ENCODE measurements at regions not wholly inside any gene's neighbourhood (a gene's known extent, or its start where the extent isn't known, plus 50 kb on each side); places are given as distances from the start of the nearest gene placed in this dataset.
A peak's percentile ranks its signal among the peaks of the same experiment; 100 is the strongest.
"Not testable (repeated sequence)": the region's sequence is repeated elsewhere in the genome, so short reads cannot be mapped to it uniquely, and the experiment has no call there.

DNA sequence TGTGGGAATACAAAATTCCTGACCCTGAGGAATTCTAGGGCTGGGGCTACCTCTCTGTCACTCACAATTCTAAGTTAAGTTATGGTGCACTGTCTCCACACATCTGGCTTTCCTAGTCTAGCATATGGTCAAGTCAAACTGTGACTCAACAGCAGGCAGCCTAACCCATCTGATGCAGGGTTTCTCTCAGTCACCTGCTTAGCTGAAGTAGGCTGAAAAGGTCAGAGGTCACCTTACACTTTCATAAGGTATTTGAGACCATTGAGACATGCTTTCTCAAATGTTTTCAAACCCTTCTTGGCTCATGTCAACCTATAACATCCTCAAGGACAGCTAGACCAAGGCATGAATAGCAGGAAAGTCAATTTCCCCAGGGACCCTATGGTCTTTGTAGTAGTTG is 196.5 kb upstream of the STK26 start:
- no peak for DNase-seq

DNA sequence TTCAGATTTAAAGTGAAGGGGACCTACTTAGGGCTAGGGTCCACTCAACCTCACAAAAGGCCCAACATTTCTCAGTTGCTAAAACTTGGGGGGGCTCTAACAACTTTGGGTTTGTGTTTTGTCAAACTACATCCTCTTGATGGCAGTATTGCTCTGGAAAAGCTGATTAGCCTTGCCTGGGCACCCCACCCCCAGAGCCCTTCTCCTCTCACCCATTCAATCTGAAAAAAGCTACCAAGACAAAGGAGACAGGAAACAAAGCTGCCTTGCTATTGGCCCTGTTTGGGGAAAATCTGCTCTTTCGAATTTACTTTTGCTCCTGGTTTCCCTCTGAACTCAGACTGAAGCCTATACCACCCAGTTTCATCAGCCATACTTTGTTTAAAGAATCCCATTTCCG is 195.2 kb upstream of the STK26 start:
- DNase-seq, result no peak

DNA sequence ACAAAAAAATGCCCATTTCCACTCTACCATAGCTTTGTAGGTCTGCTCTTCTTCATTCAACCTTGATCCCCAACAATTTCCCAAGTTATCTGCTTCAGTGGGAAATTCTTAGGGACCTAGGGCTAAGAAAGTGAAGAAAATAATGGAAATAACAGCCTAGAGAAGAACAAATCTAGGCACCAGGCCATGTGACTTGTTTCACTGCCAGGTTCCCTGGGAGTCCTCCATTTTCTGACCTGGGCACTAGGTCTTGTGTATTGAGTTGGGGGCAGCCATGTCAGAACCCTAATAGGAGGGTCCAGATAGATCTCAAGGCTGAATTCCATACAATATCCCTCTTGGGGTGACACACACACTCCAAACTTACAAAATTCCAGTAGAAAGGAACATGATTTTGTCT is 194.6 kb upstream of the STK26 start:
- no peak for DNase-seq

DNA sequence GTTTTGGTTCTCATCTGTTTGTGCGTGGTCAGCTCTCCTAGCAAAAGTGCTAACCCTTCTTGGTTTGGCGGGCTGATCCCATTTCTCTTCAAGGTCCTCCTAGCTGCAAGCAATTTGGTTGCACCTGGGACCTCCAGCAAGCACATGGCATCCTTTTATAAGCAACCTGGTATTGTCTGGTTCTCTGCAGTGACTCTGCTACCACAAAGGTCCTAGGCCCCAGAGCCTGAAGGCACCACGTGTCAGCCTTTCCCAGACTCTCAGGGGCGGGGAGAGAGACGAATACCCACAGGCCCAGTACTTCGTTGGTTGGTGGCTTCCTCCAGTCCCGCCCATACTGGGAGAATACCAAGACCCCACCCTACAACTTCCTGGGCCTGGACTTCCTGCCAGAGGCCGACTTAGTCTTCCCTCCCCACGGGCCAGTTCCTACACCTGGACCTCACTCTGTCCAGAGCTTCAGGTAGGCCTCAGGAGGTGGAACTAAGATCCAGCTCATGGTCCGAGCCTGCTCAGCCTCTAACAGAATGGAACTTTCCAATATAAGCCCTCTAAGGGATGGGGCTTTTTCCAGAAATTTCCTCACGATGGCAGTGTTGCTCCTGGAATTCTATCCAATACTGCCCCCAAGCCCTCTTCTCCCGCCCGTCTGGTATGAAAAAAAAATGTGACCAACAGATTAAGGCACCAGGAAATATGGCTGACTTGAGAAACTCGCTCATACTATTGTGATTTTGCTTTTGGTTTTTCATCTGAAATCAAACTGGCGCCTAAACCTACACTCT is 192.5 kb upstream of the STK26 start:
- DNase-seq, result peak; percentile 83 to 87

DNA sequence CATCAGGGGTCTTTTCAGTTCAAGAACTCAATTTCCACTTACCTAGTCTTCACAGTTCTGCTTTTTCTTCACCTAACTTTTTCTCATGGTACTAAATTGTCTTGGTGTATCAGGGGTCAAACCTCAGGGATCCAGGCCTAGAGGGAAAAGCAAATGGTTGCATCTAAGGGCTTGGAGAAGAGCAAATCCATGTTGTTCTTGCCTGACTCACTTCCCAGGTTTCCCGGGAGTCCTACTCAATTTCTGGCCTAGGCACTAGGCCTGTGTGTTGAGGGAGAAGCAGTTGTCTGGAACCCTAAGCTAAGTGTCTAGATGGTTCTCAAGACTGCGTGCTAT is 191.9 kb upstream of the STK26 start:
- DNase-seq, result no peak

GRCh38 chrX:131836161-131836560 is 186.9 kb upstream of the STK26 start:
- no peak for DNase-seq

DNA sequence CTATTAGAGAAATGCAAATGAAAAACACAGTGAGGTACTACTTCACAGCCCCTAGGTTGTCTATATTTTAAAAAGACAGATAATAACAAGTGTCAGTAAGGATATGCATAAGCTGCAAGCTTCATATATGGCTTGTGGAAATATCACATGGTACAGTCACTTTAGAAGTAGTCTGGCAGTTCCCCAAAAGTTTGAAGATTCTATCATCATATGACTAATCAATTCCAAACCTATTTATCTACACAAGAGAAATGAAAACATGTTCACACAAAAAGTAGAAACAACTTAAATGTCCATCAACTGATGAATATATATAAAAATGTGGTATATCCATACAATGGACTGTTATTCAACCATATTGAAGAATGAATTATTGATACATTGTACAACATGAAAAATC is 185.8 kb upstream of the STK26 start:
- no peak for DNase-seq

DNA sequence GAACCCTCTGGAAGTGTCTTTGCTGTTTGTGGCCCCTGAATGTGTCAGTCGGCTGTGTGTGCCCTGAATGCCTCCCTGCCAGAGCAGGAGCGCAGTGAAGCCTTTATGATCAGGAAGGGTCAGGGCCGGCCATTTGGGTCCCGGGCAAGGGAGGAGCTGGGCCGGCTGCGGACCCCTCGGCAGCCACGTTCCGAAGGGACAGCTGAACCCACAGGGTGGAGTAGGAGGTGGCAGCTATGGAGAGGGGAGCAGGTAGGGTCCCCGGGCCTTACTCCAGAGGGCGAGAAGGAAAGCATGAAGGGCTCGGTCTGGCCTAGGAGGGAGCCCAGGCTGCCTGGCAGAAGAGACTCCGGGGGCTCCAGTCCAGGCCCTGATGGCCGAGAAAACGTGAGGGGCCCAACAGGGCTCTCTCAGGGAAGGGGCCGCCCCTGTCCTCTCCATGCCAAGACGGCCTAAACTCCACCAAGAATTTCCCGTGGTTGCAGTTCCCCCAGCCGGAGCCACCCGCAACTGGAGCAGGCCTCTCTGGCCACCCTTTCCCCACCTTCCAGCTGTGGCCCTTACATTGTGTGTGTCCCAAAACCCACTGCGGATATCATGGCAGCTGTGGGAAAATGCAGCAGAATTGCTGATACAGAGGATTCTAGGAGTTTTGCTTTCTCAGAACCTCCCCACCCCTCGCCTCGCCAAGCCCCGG is 182.2 kb upstream of the STK26 start:
- no peak for DNase-seq

GRCh38 chrX:131841496-131842437 is 181.3 kb upstream of the STK26 start:
- DNase-seq, result peak in 1 of 2 donors; percentile 31

DNA sequence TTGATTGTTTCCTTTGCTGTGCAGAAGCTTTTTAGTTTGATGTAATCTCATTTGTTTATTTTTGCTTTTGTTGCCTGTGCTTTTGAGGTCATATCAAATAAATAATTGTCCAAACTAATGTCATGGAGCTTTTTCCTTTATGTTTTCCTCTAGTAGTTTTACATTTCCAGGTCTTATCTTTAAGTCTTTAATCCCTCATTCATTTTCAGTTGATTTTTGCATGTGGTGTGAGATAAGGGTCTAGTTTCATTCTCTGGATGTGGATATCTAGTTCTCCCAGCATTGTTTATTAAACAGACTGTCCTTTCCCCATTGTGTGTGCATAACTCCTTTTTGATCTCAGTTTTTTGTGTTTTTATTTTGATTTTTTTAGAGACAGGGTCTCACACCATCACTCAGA is 179.1 kb upstream of the STK26 start:
- DNase-seq, result no peak

GRCh38 chrX:131845201-131845600 is 177.9 kb upstream of the STK26 start:
- DNase-seq, result no peak

DNA sequence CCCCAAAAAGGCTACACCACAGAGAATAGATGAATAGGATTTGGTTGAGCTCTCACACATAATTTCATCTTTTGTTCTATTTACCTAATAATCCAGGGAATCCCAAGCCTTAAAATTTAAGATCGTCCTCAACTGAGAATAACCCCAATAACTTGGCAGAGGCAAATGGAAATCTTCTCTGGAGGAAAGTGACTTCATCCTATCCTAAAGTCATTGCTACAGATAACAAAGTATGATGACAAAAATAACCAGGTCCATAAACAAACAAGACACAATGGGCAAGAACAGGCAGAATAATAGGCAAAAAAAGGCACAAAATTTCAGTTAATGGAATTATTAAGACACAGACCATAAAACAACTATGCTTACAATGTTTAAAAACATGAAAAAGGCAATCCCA is 177.3 kb upstream of the STK26 start:
- DNase-seq, result no peak

DNA sequence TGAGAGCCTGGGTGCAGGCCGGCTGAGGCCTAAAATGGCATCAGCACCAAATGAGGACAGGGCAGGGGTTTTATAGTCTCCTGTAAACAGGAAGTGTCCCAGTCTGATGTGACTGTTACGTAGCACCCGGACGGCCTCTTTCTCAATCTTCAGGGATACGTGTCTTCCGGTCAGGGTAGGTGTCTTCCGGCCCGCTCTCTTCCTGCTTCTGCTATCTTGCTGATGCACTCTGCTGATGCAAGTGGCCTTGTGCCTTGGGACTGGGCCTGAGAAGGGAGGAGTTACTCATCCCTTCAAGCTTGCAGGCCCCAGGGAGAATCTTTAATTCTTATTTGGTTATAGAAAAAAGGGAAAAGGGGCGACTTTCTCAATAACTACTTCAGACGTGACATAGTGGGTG is 172.1 kb upstream of the STK26 start:
- DNase-seq, result not testable (repeated sequence)

- DNase-seq, result no peak
These were observed 169.7 kb upstream of the STK26 start for GRCh38 chrX:131853440-131853839.

DNA sequence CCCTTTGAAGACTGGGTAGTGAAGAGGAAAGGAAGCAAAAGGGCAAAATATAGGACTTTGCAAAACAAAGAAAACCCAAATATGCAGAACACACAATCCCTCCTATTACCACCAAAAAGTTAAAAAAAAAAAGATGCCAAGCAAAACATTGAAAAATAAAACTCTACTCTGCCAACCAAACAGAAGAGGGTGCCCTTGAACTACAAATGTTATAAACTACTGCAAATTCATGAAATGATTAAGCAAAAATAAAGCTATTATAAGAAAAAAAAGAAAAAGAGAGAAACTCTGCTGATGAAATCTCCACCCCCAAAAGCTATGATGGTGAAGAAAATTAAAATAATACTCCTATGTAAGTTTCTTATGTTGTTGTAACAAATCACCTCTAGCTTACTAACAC is 168.5 kb upstream of the STK26 start:
- no peak for DNase-seq

- no peak for DNase-seq
These were observed 161.9 kb upstream of the STK26 start for GRCh38 chrX:131861088-131861787.

DNA sequence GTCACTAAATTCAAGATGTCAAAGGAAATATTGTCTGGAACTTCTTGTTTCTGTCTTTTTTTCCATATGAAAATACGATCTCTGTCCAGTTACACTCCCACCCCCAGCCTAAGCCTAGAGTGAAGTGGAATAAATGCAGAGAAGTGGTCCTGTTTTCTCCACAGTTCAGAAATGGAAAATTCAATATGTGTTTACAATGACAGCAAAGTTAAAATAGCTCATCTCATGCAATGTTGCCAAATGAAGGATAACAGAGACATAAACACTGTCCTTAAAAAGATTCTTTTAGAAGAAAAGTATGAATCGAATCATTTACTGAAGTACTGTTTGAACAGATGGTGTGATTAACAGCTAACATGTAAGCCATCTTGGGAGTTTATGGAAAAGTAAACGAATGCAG is 160.8 kb upstream of the STK26 start:
- no peak for DNase-seq

DNA sequence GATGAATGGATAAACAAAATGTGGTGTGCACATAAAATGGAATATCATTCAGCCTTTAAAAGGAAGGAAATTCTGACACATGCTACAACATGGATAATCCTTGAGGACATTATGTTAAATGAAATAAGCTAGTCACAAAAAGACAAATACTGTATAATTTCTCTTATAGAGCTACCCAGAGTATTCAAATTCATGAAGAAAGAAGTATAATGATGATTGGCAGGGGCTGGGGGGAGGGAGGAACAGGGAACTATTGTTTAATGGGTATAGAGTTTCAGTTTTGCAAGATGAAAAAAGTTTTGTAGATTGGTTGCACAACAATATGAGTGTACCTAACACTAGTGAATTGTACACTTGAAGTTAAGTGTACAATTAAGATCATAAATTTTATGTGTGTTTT is 153.9 kb upstream of the STK26 start:
- DNase-seq, result no peak

- no peak for DNase-seq
These were observed 148.8 kb upstream of the STK26 start for GRCh38 chrX:131874300-131874699.

DNA sequence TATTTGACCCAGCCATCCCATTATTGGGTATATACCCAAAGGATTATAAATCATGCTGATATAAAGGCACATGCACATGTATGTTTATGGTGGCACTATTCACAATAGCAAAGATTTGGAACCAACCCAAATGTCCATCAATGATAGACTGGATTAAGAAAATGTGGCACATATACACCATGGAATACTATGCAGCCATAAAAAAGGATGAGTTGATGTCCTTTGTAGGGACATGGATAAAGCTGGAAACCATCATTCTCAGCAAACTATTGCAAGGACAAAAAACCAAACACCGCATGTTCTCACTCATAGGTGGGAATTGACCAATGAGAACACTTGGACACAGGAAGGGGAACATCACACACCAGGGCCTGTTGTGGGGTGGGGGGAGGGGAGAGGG is 147.3 kb upstream of the STK26 start:
- DNase-seq, result not testable (repeated sequence)

DNA sequence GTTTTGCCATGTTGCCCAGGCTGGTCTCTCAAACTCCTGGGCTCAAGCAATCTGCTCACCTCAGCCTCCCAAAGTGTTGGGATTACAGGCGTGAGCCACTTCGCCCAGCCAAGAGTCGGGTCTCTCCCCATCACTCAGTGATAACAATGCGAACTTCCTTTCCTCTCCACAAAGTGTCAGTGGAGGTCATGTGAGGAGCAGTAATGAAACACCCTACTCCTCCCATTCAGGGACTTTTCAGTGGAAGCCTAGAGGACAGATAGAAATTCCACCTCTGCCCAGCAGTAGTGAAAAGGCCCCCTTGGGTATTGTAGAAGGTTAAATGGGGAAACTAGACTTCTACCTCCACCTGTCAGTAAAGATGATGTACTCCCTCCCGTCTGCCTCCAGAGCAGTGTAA is 141.9 kb upstream of the STK26 start:
- DNase-seq, result no peak

- not testable (repeated sequence) for DNase-seq
These were observed 138.1 kb upstream of the STK26 start for GRCh38 chrX:131885042-131885441.

All from right lung (tissue), 2 donors.